HepG2 (cell line): ENCODE measurements at regions not wholly inside any gene's neighbourhood (a gene's known extent, or its start where the extent isn't known, plus 50 kb on each side); places are given as distances from the start of the nearest gene placed in this dataset.

Source experiments
- ATAC-seq: fragments of 200-7000 bp; cut with Tn5 transposase; 3 replicates; pipeline ENCODE4 v1.9.1; 2020; ENCODE audit warnings: mild to moderate bottlenecking, moderate library complexity
- BruUV-seq: library from RNA; stranded (reverse); fragments of 400-500 nt; replicated peaks from 2 replicates; lab custom pipeline; 2021; lab: Mats Ljungman, UMichigan
- CTCF ChIA-PET: fragments of 300-600 bp; formaldehyde crosslinking; extraction: SDS; loops from one replicate; lab custom pipeline; 2021; ENCODE audit warnings: low total read pairs, inconsistent platforms, low intra/inter-chr PET ratio; lab: Yijun Ruan, JAX
- POLR2A ChIA-PET: fragments of 350-600 bp; sonication (Branson Sonifier 250); formaldehyde crosslinking; loops from one replicate; lab custom pipeline; 2020; ENCODE audit warnings: antibody characterized with exemption, inconsistent platforms; lab: Yijun Ruan, JAX
- DNase-seq: peaks from one replicate; pipeline ENCODE4 v3.0.0-alpha.2; 2015; ENCODE audit warnings: low spot score
- FAIRE-seq: peaks from 3 replicates; lab custom pipeline; 2011; peaks lifted over from hg19 to GRCh38; lab: Jason Lieb, UNC
- H2AFZ ChIP-seq: one replicate; pipeline ENCODE4 v1.6.1; 2011; ENCODE audit warnings: low read length, inconsistent platforms
- H3K27ac ChIP-seq: fragments of 300-600 bp; 3 replicates; pipeline ENCODE4 v1.8.0; 2011; ENCODE audit warnings: mixed run types, mild to moderate bottlenecking, mixed read lengths, low read length, inconsistent platforms; ENCODE audit not compliant: insufficient read depth; ENCODE audit errors: extremely low read length
- H3K27me3 ChIP-seq, 2 experiments: fragments of 200-600 bp in 1 of 2; 2 replicates in 1 of 2; 3 replicates in 1 of 2; pipeline versions ENCODE4 v1.6.0 to v1.8.0; 2011; ENCODE audit warnings: low read length in 2 of 2, mild to moderate bottlenecking in 2 of 2, moderate library complexity in 2 of 2, inconsistent platforms in 1 of 2; ENCODE audit not compliant: insufficient read depth in 2 of 2, control insufficient read depth in 1 of 2
- H3K36me3 ChIP-seq, 2 experiments: fragments of 200-600 bp in 1 of 2; replicated peaks in 1 of 2; 2 replicates in 1 of 2; 3 replicates in 1 of 2; pipeline versions ENCODE4 v1.5.1 to v1.8.0; 2011; ENCODE audit warnings: low read length in 2 of 2, inconsistent platforms in 1 of 2; ENCODE audit not compliant: insufficient read depth in 2 of 2, control insufficient read depth in 1 of 2
- H3K4me1 ChIP-seq: 2 replicates; pipeline ENCODE4 v1.5.1; 2012; ENCODE audit warnings: low read length, inconsistent platforms; ENCODE audit not compliant: insufficient read depth
- H3K4me2 ChIP-seq: 2 replicates; pipeline ENCODE4 v1.6.0; 2011; ENCODE audit warnings: low read depth, low read length, inconsistent platforms
- H3K4me3 ChIP-seq, 3 experiments: fragments of 200-600 bp in 1 of 3; sonication (generic), shearing (Covaris generic) in 1 of 3; replicated peaks in 1 of 3; 2 replicates each; pipeline ENCODE4 v1.5.1; 2011 to 2016; ENCODE audit warnings: low read length in 3 of 3, inconsistent platforms in 2 of 3, low read depth in 2 of 3, mild to moderate bottlenecking in 2 of 3, control low read depth in 1 of 3, mixed read lengths in 1 of 3; ENCODE audit not compliant: insufficient read depth in 1 of 3
- H3K79me2 ChIP-seq: one replicate; pipeline ENCODE4 v1.6.1; 2011; ENCODE audit warnings: low read length, inconsistent platforms; ENCODE audit not compliant: insufficient read depth
- H3K9ac ChIP-seq: 2 replicates; pipeline ENCODE4 v1.6.0; 2011; ENCODE audit warnings: mild to moderate bottlenecking, low read depth, low read length, inconsistent platforms; ENCODE audit not compliant: insufficient read depth
- H3K9me3 ChIP-seq: 2 replicates; pipeline ENCODE4 v1.5.1; 2012; ENCODE audit warnings: mild to moderate bottlenecking, low read length
- H4K20me1 ChIP-seq: 2 replicates; pipeline ENCODE4 v1.6.0; 2011; ENCODE audit warnings: inconsistent platforms, mild to moderate bottlenecking, low read length, moderate library complexity; ENCODE audit not compliant: insufficient read depth
- AHR ChIP-seq: IDR thresholded peaks from 2 replicates; pipeline ENCODE4 v1.6.1; 2018; ENCODE audit warnings: missing genetic modification reagents, missing compliant biosample characterization
- ATF5 ChIP-seq: sonication (generic); formaldehyde crosslinking; IDR thresholded peaks from 2 replicates; pipeline ENCODE4 v1.4.0; 2020; ENCODE audit warnings: mild to moderate bottlenecking, low read depth, missing genetic modification reagents
- FOXA1 ChIP-seq, 2 experiments: fragments of 450-650 bp in 1 of 2; sonication (generic) in 1 of 2; formaldehyde crosslinking in 1 of 2; IDR thresholded peaks; 2 replicates each; pipeline versions ENCODE4 v1.4.0 to v1.6.1; 2016 to 2020; ENCODE audit warnings: missing genetic modification reagents in 1 of 2
- GTF3A ChIP-seq: sonication (generic); formaldehyde crosslinking; conservative IDR thresholded peaks from 2 replicates; pipeline ENCODE4 v1.4.0; 2020; ENCODE audit warnings: mild to moderate bottlenecking, missing genetic modification reagents
- HNRNPLL ChIP-seq: fragments of 200-400 bp; formaldehyde crosslinking; IDR thresholded peaks from 2 replicates; pipeline ENCODE4 v1.6.1; 2017; ENCODE audit warnings: mild to moderate bottlenecking, low read depth, low read length; ENCODE audit not compliant: poor library complexity, severe bottlenecking
- RFXANK ChIP-seq: IDR thresholded peaks from 2 replicates; pipeline ENCODE4 v1.6.1; 2016
- SP2 ChIP-seq: sonication (generic); formaldehyde crosslinking; IDR thresholded peaks from 2 replicates; pipeline ENCODE4 v1.5.1; 2020; ENCODE audit warnings: mild to moderate bottlenecking, missing genetic modification reagents
- ZFP36 ChIP-seq: fragments of 150-350 bp; IDR thresholded peaks from 2 replicates; pipeline ENCODE4 v1.6.1; 2018; ENCODE audit warnings: borderline replicate concordance, low read length, low read depth; ENCODE audit not compliant: partially characterized antibody
- ZNF121 ChIP-seq: sonication (generic); formaldehyde crosslinking; IDR thresholded peaks from 2 replicates; pipeline ENCODE4 v1.5.0; 2020; ENCODE audit warnings: mild to moderate bottlenecking, missing genetic modification reagents
- ZNF142 ChIP-seq: sonication (generic); formaldehyde crosslinking; IDR thresholded peaks from 2 replicates; pipeline ENCODE4 v1.4.0; 2020; ENCODE audit warnings: missing genetic modification reagents
- ZNF281 ChIP-seq: sonication (generic); formaldehyde crosslinking; IDR thresholded peaks from 2 replicates; pipeline ENCODE4 v1.4.0; 2020; ENCODE audit warnings: missing genetic modification reagents, borderline replicate concordance
- ZNF3 ChIP-seq: IDR thresholded peaks from 2 replicates; pipeline ENCODE4 v1.7.0; 2017; ENCODE audit warnings: inconsistent platforms
- ZNF317 ChIP-seq: sonication (generic); formaldehyde crosslinking; IDR thresholded peaks from 2 replicates; pipeline ENCODE4 v1.5.0; 2020; ENCODE audit warnings: mild to moderate bottlenecking, missing genetic modification reagents
- ZNF451 ChIP-seq: sonication (generic); formaldehyde crosslinking; IDR thresholded peaks from 2 replicates; pipeline ENCODE4 v1.5.0; 2020; ENCODE audit warnings: mild to moderate bottlenecking, missing genetic modification reagents
- ZNF562 ChIP-seq: sonication (generic); formaldehyde crosslinking; IDR thresholded peaks from 2 replicates; pipeline ENCODE4 v1.8.0; 2022; ENCODE audit warnings: missing genetic modification reagents, borderline replicate concordance
- ZNF569 ChIP-seq: sonication (generic); formaldehyde crosslinking; IDR thresholded peaks from 2 replicates; pipeline ENCODE4 v1.5.0; 2020; ENCODE audit warnings: mild to moderate bottlenecking, missing genetic modification reagents, moderate library complexity, borderline replicate concordance
- ZNF572 ChIP-seq: sonication (generic); formaldehyde crosslinking; IDR thresholded peaks from 2 replicates; pipeline ENCODE4 v1.5.1; 2020; ENCODE audit warnings: mild to moderate bottlenecking, missing genetic modification reagents
- ZSCAN9 ChIP-seq: IDR thresholded peaks from 2 replicates; pipeline ENCODE4 v1.6.1; 2016; ENCODE audit warnings: borderline replicate concordance
- WGBS: methylation state at CpG from one replicate; pipeline ENCODE4 v1.1.6; 2017; ENCODE audit warnings: low lambda C conversion rate; 5-methylcytosine and 5-hydroxymethylcytosine counted together
- in situ Hi-C: cut with HindIII; loops from 2 replicates; pipeline ENCODE4 v1.10.0; 2017; ENCODE audit warnings: low pct_unique_long_range_greater_than_20kb; ENCODE audit not compliant: extremely low pct_ligation_motif_present
- intact Hi-C: fragments of 100-400 bp; cut with micrococcal nuclease; formaldehyde crosslinking; loops from one replicate; pipeline ENCODE4 v1.10.0; 2022; ENCODE audit not compliant: unreplicated experiment

GRCh38 chr1:157352216-157352615 lies 200.1 kb downstream of the FCRL5 start:
- no peak for DNase-seq
- no peak for TF ChIP-seq GTF3A
- no peak for TF ChIP-seq HNRNPLL
- TF ChIP-seq ZNF281 (CRISPR knock-in tag) = no peak
- TF ChIP-seq ZNF569 (CRISPR knock-in tag) = no peak
- TF ChIP-seq ZNF142 (CRISPR knock-in tag) = no peak
- TF ChIP-seq ZNF3 = no peak
- no peak for TF ChIP-seq ZNF317 (CRISPR knock-in tag)
- TF ChIP-seq FOXA1 (IDR thresholded peaks at IDR 0.05) = no peak
- TF ChIP-seq FOXA1 (CRISPR knock-in tag; IDR thresholded peaks at IDR 0.05) = no peak
- TF ChIP-seq ZSCAN9 = no peak
- TF ChIP-seq ZNF572 (CRISPR knock-in tag) = no peak
- no peak for TF ChIP-seq AHR
- TF ChIP-seq RFXANK (CRISPR knock-in tag) = no peak
- TF ChIP-seq ZNF562 (CRISPR knock-in tag) = no peak
- TF ChIP-seq ATF5 = no peak
- no peak for TF ChIP-seq SP2 (CRISPR knock-in tag)
- no peak for TF ChIP-seq ZNF451 (CRISPR knock-in tag)
- no peak for TF ChIP-seq ZNF121 (CRISPR knock-in tag)
- TF ChIP-seq ZFP36 = no peak

More at GRCh38 chr1:157352216-157352615, 200.1 kb downstream of the FCRL5 start:
- Histone ChIP-seq H3K27ac (no peak overlapping the region), H3K9ac (no peak overlapping the region), H3K4me1 (no peaks in the 10 kb centered on the region), H3K4me3 (no peak overlapping the region), H4K20me1 (no peaks in the 10 kb centered on the region), H3K4me2 (no peak overlapping the region), H3K36me3 (no peaks in the 10 kb centered on the region), H2AFZ (no peak overlapping the region), H3K27me3 (peaks cover 1 to 8% of the 10 kb centered on the region in 2 experiments; a peak in 2 of 5 replicates), H3K9me3 (no peaks in the 10 kb centered on the region), H3K79me2 (no peaks in the 10 kb centered on the region)
- in situ Hi-C loops = no loop called here
- POLR2A ChIA-PET = no interaction called here
- BruUV-seq = no TSS peak
- no peak for FAIRE-seq
- CTCF ChIA-PET = no interaction called here
- 10% methylated on average over 3 of the region's 3 CpGs for WGBS
- ATAC-seq = no peak
- intact Hi-C loops = no loop called here
